BE2C (cell line): ENCODE measurements at regions not wholly inside any gene's neighbourhood (a gene's known extent, or its start where the extent isn't known, plus 50 kb on each side); places are given as distances from the start of the nearest gene placed in this dataset.

Source experiments
- DNase-seq: peaks from one replicate; pipeline ENCODE4 v3.0.0-alpha.2; 2020
- H3K27me3 ChIP-seq: fragments of 250-450 bp; sonication (Bioruptor Pico); 2 replicates; pipeline ENCODE4 v1.5.1; 2020; ENCODE audit warnings: mild to moderate bottlenecking
- H3K36me3 ChIP-seq: fragments of 250-450 bp; sonication (Bioruptor Pico); 2 replicates; pipeline ENCODE4 v1.5.1; 2020; ENCODE audit warnings: mild to moderate bottlenecking
- H3K4me1 ChIP-seq: fragments of 250-450 bp; sonication (Bioruptor Pico); 2 replicates; pipeline ENCODE4 v1.5.1; 2020
- H3K4me3 ChIP-seq: 2 replicates; pipeline ENCODE4 v1.5.1; 2011; ENCODE audit warnings: low read depth, low read length
- H3K9me3 ChIP-seq: fragments of 250-450 bp; sonication (Bioruptor Pico); 2 replicates; pipeline ENCODE4 v1.5.1; 2020
- TF ChIP-seq, protein P1 (sequence below): IDR thresholded peaks from 2 replicates; pipeline ENCODE4 v1.5.1; 2012; ENCODE audit warnings: mild to moderate bottlenecking, low read depth, low read length

DNA sequence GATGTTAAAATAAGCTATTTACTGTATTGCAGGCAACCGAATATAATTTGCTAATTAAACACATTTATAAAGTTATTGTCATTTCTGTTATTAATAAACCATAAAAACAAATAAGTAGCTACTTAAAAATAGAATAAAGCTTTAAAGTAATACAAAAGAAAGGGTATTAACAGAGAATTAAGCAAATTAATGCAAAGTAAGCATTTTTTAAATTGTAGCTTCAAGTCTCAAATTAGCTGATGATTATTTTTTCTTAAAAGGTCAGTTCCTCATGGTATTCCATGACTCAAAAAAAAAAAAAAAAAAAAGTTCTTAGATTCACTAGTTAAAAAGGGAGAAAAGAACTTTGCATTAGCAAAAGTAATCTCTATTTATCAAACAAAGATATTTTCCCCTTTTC lies 292.5 kb downstream of the SLITRK1 start:
- Histone ChIP-seq H3K4me3 (no peak overlapping the region), H3K9me3 (no peaks in the 10 kb centered on the region), H3K36me3 (no peaks in the 10 kb centered on the region), H3K4me1 (no peaks in the 10 kb centered on the region), H3K27me3 (no peaks in the 10 kb centered on the region)
- TF ChIP-seq, protein P1, sequence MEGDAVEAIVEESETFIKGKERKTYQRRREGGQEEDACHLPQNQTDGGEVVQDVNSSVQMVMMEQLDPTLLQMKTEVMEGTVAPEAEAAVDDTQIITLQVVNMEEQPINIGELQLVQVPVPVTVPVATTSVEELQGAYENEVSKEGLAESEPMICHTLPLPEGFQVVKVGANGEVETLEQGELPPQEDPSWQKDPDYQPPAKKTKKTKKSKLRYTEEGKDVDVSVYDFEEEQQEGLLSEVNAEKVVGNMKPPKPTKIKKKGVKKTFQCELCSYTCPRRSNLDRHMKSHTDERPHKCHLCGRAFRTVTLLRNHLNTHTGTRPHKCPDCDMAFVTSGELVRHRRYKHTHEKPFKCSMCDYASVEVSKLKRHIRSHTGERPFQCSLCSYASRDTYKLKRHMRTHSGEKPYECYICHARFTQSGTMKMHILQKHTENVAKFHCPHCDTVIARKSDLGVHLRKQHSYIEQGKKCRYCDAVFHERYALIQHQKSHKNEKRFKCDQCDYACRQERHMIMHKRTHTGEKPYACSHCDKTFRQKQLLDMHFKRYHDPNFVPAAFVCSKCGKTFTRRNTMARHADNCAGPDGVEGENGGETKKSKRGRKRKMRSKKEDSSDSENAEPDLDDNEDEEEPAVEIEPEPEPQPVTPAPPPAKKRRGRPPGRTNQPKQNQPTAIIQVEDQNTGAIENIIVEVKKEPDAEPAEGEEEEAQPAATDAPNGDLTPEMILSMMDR, result no peak
- DNase-seq, result no peak

DNA sequence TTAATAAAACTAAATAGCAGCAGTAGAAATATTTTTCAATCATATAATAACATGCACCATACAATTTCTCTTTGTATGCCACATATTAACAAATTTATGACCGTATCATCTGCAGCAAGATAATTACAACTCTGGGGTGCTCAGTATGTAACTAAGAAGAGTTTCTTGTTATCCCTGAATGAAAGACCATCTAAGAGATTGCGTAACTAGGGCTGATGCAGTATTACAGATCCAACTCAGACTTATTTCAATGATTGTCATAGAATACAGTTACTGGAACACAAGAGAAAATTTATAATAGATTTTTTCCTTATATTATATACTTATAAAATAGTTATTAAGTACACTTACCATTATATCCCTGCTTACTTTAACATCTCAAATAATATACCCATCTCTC lies 305.1 kb downstream of the SLITRK1 start:
- H3K4me1 ChIP-seq, result no peaks in the 10 kb centered on the region
- DNase-seq, result no peak

DNA sequence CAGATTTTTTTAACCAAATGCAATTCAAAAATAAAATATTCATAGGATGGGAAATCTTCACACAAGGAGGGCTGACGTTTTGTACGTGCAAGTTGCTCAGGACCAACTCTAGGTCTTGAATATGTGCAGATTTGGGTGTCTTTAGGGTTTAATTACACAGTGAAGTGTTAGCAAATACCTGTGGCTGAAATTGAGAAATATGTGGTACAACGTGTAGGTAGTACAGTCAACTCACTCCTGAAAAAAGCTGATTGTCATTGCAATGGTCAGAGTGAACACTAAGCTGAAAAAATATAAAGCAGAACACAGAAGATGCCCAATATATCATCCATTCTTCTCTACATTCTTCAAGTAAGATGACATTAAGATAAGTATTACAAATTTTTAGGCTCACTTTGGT lies 314.3 kb downstream of the SLITRK1 start:
- H3K9me3 ChIP-seq, result no peaks in the 10 kb centered on the region
- H3K27me3 ChIP-seq, result no peaks in the 10 kb centered on the region
- no peaks in the 10 kb centered on the region for H3K4me1 ChIP-seq
- TF ChIP-seq, protein P1, result no peak
- DNase-seq, result no peak
- H3K36me3 ChIP-seq, result no peaks in the 10 kb centered on the region
- H3K4me3 ChIP-seq, result no peak overlapping the region

More for the DNA sequence above, 305.1 kb downstream of the SLITRK1 start:
- Histone ChIP-seq H3K36me3 (no peaks in the 10 kb centered on the region), H3K27me3 (no peaks in the 10 kb centered on the region), H3K4me3 (no peak overlapping the region), H3K9me3 (no peaks in the 10 kb centered on the region)
- TF ChIP-seq, protein P1, result no peak

DNA sequence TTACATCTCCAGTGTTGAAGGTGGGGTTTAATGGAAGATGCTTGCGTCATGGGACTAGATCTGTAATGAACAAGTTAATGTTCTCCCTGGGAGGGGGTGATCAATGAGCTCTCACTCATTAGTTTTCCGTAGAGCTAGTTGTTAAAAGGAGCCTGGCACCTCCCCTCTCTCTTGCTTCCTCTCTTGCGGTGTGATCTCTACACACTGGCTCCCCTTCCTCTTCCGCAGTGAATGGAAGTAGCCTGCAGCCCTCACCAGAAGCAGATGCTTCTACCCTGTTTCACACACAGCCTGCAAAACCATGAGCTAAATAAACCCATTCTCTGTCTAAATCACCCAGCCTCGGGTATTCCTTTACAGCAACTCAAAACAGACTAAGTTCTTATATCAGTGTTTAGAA lies 318.8 kb downstream of the SLITRK1 start:
- TF ChIP-seq, protein P1, result no peak
- no peaks in the 10 kb centered on the region for H3K36me3 ChIP-seq
- no peaks in the 10 kb centered on the region for H3K27me3 ChIP-seq
- H3K4me1 ChIP-seq, result no peaks in the 10 kb centered on the region
- no peak for DNase-seq
- H3K4me3 ChIP-seq, result no peak overlapping the region
- no peaks in the 10 kb centered on the region for H3K9me3 ChIP-seq

DNA sequence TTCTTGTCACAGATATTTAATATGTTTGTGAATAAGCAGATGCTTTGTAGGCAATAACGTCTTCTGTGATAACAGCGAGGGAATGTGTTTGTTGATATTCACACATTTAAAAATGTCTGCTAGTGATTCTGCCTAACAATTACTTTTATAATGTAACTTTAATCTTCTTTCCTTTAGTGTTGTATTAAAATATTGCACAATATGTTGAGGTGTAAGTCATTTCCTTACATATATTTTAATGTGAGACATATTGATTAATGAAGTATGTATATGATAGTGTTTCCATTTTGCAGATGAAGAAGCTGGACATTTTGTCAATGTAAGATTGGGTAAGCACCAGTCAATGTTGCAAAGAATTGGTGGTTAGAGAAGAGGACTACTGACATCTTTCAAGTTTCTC lies 324.4 kb downstream of the SLITRK1 start:
- H3K27me3 ChIP-seq, result no peaks in the 10 kb centered on the region
- H3K4me1 ChIP-seq, result no peaks in the 10 kb centered on the region
- H3K36me3 ChIP-seq, result no peaks in the 10 kb centered on the region
- H3K4me3 ChIP-seq, result no peak overlapping the region
- no peak for DNase-seq
- TF ChIP-seq, protein P1, result no peak
- no peaks in the 10 kb centered on the region for H3K9me3 ChIP-seq

DNA sequence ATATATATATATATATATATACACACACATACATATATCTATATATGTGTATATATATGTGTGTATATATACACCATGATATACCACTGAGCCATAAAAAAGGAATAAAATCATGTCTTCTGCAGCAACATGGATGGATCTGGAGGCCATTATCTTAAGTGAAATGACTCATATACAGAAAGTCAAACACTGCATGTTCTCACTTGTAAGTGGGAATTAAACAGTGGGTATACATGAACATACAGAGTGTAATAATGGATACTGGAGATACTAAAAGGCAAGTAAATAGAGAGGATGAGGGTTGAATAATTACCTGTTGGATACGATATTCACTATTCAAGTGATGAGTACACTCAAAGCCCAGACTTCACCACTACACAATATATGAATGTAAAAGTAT lies 332.6 kb downstream of the SLITRK1 start:
- TF ChIP-seq, protein P1, result no peak
- Histone ChIP-seq H3K4me3 (no peak overlapping the region), H3K4me1 (no peaks in the 10 kb centered on the region), H3K27me3 (no peaks in the 10 kb centered on the region), H3K36me3 (no peaks in the 10 kb centered on the region), H3K9me3 (no peaks in the 10 kb centered on the region)
- no peak for DNase-seq
